ENCODE measurements at regions not wholly inside any gene's neighbourhood (a gene's known extent, or its start where the extent isn't known, plus 50 kb on each side); places are given as distances from the start of the nearest gene placed in this dataset.

GRCh38 chr18:41666231-41666630 is 288.8 kb upstream of the PIK3C3 start:
- Histone ChIP-seq H3K4me3 (no peak overlapping the region), H3K27me3 (no peaks in the 10 kb centered on the region), H3K9me3 (peaks cover 0 to 8% (median 2%) of the 10 kb centered on the region in 4 donors), H3K4me1 (no peaks in the 10 kb centered on the region), H3K36me3 (no peaks in the 10 kb centered on the region), H3K27ac (no peak overlapping the region)
- TF ChIP-seq EP300 (IDR thresholded peaks at IDR 0.05) = no peak
- no peak for TF ChIP-seq POLR2A (IDR thresholded peaks at IDR 0.05)
- TF ChIP-seq CTCF (IDR thresholded peaks at IDR 0.05) = no peak
- DNase-seq (ENCODE audit: low spot score in 2 of 2) = no peak

GRCh38 chr18:41665210-41665609 is 289.8 kb upstream of the PIK3C3 start:
- H3K27ac ChIP-seq = no peak overlapping the region
- H3K27me3 ChIP-seq = no peaks in the 10 kb centered on the region
- no peak for DNase-seq (ENCODE audit: low spot score in 2 of 2)
- WGBS, 2 donors = 79 to 90% methylated on average over 5 of the region's 5 CpGs
- H3K9me3 ChIP-seq = peaks cover 0 to 8% (median 2%) of the 10 kb centered on the region in 4 donors
- H3K36me3 ChIP-seq = no peaks in the 10 kb centered on the region
- H3K4me1 ChIP-seq = no peaks in the 10 kb centered on the region
- H3K4me3 ChIP-seq = no peak overlapping the region
- TF ChIP-seq POLR2A (IDR thresholded peaks at IDR 0.05) (no peak), EP300 (IDR thresholded peaks at IDR 0.05) (no peak)

- Histone ChIP-seq H3K27ac (no peak overlapping the region), H3K4me1 (no peaks in the 10 kb centered on the region), H3K36me3 (no peaks in the 10 kb centered on the region), H3K4me3 (no peak overlapping the region), H3K27me3 (no peaks in the 10 kb centered on the region), H3K9me3 (peaks cover 0 to 8% (median 2%) of the 10 kb centered on the region in 4 donors)
- no peak for DNase-seq (ENCODE audit: low spot score in 2 of 2)
- TF ChIP-seq POLR2A (IDR thresholded peaks at IDR 0.05) (no peak), EP300 (IDR thresholded peaks at IDR 0.05) (no peak), CTCF (IDR thresholded peaks at IDR 0.05) (no peak)
Observed at GRCh38 chr18:41660654-41661053, 294.4 kb upstream of the PIK3C3 start.

GRCh38 chr18:41659438-41660130 is 295.4 kb upstream of the PIK3C3 start:
- no peaks in the 10 kb centered on the region for H3K27me3 ChIP-seq
- 63 to 70% methylated on average over 3 of the region's 3 CpGs for WGBS, 2 donors
- H3K27ac ChIP-seq = no peak overlapping the region
- H3K4me1 ChIP-seq = no peaks in the 10 kb centered on the region
- H3K4me3 ChIP-seq = no peak overlapping the region
- no peaks in the 10 kb centered on the region for H3K36me3 ChIP-seq
- peaks cover 0 to 3% (median 2%) of the 10 kb centered on the region in 4 donors for H3K9me3 ChIP-seq
- no peak for DNase-seq (ENCODE audit: low spot score in 2 of 2)
- TF ChIP-seq EP300 (IDR thresholded peaks at IDR 0.05) = no peak
- no peak for TF ChIP-seq POLR2A (IDR thresholded peaks at IDR 0.05)
- no peak for TF ChIP-seq CTCF (IDR thresholded peaks at IDR 0.05)

- peaks cover 0 to 1% (median 0%) of the 10 kb centered on the region in 4 donors for H3K9me3 ChIP-seq
- no peak overlapping the region for H3K27ac ChIP-seq
- no peak overlapping the region for H3K4me3 ChIP-seq
- H3K36me3 ChIP-seq = no peaks in the 10 kb centered on the region
- no peaks in the 10 kb centered on the region for H3K27me3 ChIP-seq
- 79 to 83% methylated on average over 4 of the region's 4 CpGs for WGBS, 2 donors
- no peak for DNase-seq (ENCODE audit: low spot score in 2 of 2)
- no peaks in the 10 kb centered on the region for H3K4me1 ChIP-seq
- TF ChIP-seq CTCF (IDR thresholded peaks at IDR 0.05) = no peak
- TF ChIP-seq EP300 (IDR thresholded peaks at IDR 0.05) = no peak
- TF ChIP-seq POLR2A (IDR thresholded peaks at IDR 0.05) = no peak
Observed at GRCh38 chr18:41657189-41657588, 297.8 kb upstream of the PIK3C3 start.
